ENCODE measurements at regions not wholly inside any gene's neighbourhood (a gene's known extent, or its start where the extent isn't known, plus 50 kb on each side); places are given as distances from the start of the nearest gene placed in this dataset.
"Not testable (repeated sequence)": the region's sequence is repeated elsewhere in the genome, so short reads cannot be mapped to it uniquely, and the experiment has no call there.

GRCh38 chr1:188615321-188615720 is 1786.6 kb downstream of the PLA2G4A start:
- TF ChIP-seq CTCF (IDR thresholded peaks at IDR 0.05) (no peak), ZFX (IDR thresholded peaks at IDR 0.05; ENCODE audit: borderline replicate concordance) (no peak)
- H3K27ac ChIP-seq, result no peak overlapping the region

- no peak overlapping the region for H3K27ac ChIP-seq
- TF ChIP-seq CTCF (IDR thresholded peaks at IDR 0.05) (no peak), ZFX (IDR thresholded peaks at IDR 0.05; ENCODE audit: borderline replicate concordance) (no peak)
Observed at GRCh38 chr1:188620236-188620635, 1791.5 kb downstream of the PLA2G4A start.

DNA sequence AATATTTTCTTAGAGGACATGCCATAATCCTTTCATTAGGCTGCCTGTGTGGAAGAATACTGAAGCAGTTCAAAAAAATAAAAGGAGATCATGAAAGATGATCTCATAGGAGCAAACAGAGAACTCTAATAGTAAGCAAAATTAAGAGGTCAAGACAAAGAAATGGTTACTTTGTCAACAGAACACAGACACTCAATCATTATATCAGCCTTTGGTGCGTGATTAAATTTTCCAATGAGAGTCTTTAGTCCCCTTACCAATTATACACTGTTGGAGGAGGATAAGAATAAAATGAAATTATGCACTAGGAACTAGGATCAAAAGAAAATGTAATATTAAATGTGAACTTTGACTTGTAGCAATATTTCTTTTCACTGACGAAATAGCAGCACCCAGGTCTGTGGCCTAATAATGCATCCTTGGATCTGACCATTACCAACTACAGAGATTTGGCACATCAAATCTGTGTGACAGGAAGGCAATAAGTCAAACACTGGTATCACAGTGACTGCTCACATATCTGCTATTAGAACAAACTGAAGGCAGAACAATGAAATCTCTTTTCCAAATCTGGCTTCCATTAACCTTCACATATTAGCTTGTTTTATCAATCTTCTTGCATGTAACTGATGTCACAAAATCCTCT is 1812.9 kb downstream of the PLA2G4A start:
- TF ChIP-seq ZFX (IDR thresholded peaks at IDR 0.05; ENCODE audit: borderline replicate concordance), result no peak
- TF ChIP-seq CTCF (IDR thresholded peaks at IDR 0.05), result no peak
- H3K27ac ChIP-seq, result no peak overlapping the region

GRCh38 chr1:188642704-188643103 is 1814.0 kb downstream of the PLA2G4A start:
- TF ChIP-seq CTCF (IDR thresholded peaks at IDR 0.05) (no peak), ZFX (IDR thresholded peaks at IDR 0.05; ENCODE audit: borderline replicate concordance) (no peak)
- no peak overlapping the region for H3K27ac ChIP-seq

- TF ChIP-seq CTCF (IDR thresholded peaks at IDR 0.05) (no peak), ZFX (IDR thresholded peaks at IDR 0.05; ENCODE audit: borderline replicate concordance) (no peak)
- no peak overlapping the region for H3K27ac ChIP-seq
Observed at GRCh38 chr1:188652678-188653077, 1823.9 kb downstream of the PLA2G4A start.

- not testable (repeated sequence) for H3K27ac ChIP-seq
Observed at GRCh38 chr1:188655966-188656365, 1821.7 kb downstream of the BRINP3 start.

GRCh38 chr1:188660572-188660971 is 1817.1 kb downstream of the BRINP3 start:
- no peak for TF ChIP-seq CTCF (IDR thresholded peaks at IDR 0.05)
- TF ChIP-seq ZFX (IDR thresholded peaks at IDR 0.05; ENCODE audit: borderline replicate concordance), result no peak
- no peak overlapping the region for H3K27ac ChIP-seq

GRCh38 chr1:188665477-188665876 is 1812.2 kb downstream of the BRINP3 start:
- TF ChIP-seq CTCF (IDR thresholded peaks at IDR 0.05) (no peak), ZFX (IDR thresholded peaks at IDR 0.05; ENCODE audit: borderline replicate concordance) (no peak)
- no peak overlapping the region for H3K27ac ChIP-seq

All from 22Rv1 (cell line).